ENCODE measurements at regions not wholly inside any gene's neighbourhood (a gene's known extent, or its start where the extent isn't known, plus 50 kb on each side); places are given as distances from the start of the nearest gene placed in this dataset.

DNA sequence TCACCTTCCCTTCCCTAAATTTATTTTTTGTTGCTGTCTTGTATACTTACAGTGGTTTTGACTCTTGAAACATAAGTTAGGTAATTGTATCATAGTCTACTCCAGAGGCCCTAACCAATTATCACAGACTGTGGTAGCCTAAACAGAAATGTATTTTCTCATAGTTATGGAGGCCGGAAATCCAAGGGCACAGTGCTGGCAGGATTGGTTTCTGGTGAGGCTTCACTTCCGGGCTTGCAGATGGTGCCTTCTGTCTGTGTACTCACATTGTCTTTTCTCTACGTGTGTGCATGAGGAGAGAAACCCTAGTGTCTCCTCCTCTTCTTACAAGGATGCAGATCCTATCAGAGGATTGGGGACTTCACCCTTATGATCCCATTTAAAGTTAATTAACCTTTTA is 290.2 kb upstream of the KCNMB2 start:
- TF ChIP-seq, protein P1, sequence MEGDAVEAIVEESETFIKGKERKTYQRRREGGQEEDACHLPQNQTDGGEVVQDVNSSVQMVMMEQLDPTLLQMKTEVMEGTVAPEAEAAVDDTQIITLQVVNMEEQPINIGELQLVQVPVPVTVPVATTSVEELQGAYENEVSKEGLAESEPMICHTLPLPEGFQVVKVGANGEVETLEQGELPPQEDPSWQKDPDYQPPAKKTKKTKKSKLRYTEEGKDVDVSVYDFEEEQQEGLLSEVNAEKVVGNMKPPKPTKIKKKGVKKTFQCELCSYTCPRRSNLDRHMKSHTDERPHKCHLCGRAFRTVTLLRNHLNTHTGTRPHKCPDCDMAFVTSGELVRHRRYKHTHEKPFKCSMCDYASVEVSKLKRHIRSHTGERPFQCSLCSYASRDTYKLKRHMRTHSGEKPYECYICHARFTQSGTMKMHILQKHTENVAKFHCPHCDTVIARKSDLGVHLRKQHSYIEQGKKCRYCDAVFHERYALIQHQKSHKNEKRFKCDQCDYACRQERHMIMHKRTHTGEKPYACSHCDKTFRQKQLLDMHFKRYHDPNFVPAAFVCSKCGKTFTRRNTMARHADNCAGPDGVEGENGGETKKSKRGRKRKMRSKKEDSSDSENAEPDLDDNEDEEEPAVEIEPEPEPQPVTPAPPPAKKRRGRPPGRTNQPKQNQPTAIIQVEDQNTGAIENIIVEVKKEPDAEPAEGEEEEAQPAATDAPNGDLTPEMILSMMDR (conservative IDR thresholded peaks at IDR 0.05) = no peak
- TF ChIP-seq ZFX (IDR thresholded peaks at IDR 0.05) = no peak

Data from C4-2B (cell line).